Prostate gland (tissue), 2 donors: ENCODE measurements at regions not wholly inside any gene's neighbourhood (a gene's known extent, or its start where the extent isn't known, plus 50 kb on each side); places are given as distances from the start of the nearest gene placed in this dataset.

Experiments
- CTCF ChIP-seq, 4 experiments: fragments of 200-600 bp in 2 of 4; fragments of 450-650 bp in 2 of 4; sonication (generic) in 2 of 4; IDR thresholded peaks; 1 replicate in 3 of 4; 2 replicates in 1 of 4; pipeline ENCODE4 v1.5.1; 2016 to 2019; ENCODE audit warnings: antibody characterized with exemption in 4 of 4, mild to moderate bottlenecking in 2 of 4, moderate library complexity in 2 of 4
- POLR2A ChIP-seq: fragments of 450-650 bp; IDR thresholded peaks from one replicate; pipeline ENCODE4 v1.6.1; 2016; ENCODE audit warnings: antibody characterized with exemption, mild to moderate bottlenecking

GRCh38 chr4:189837471-189837870 lies 103.2 kb upstream of the FRG1 start:
- TF ChIP-seq CTCF (IDR thresholded peaks at IDR 0.05): no peak
- TF ChIP-seq POLR2A: no peak
